HG02623 (cell line): ENCODE measurements at regions not wholly inside any gene's neighbourhood (a gene's known extent, or its start where the extent isn't known, plus 50 kb on each side); places are given as distances from the start of the nearest gene placed in this dataset.
A peak's percentile ranks its signal among the peaks of the same experiment; 100 is the strongest.
"Not testable (repeated sequence)": the region's sequence is repeated elsewhere in the genome, so short reads cannot be mapped to it uniquely, and the experiment has no call there.

ENCODE experiments used
- ATAC-seq: cut with Tn5 transposase; IDR thresholded peaks from one replicate; pipeline ENCODE4 v1.9.1; 2021; ENCODE audit warnings: moderate library complexity; ENCODE audit not compliant: unreplicated experiment

DNA sequence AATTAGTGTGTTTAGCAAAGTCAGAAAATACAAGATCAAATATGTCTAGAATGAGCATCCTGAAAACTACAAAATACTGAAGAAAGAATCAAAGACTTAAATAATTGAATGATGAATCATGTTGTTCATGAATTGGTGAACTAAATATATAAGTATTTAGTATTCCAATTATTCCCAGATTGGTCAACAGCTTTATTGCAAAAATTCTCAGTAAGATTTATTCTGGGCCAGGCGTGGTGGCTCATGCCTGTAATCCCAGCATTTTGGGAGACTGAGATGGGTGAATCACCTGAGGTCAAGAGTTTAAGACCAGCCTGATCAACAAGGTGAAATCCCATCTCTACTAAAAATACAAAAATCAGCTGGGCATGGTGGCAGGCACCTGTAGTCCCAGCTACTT, 250.0 kb upstream of the NECTIN3 start:
- ATAC-seq: no peak

- ATAC-seq: no peak
Observed at GRCh38 chr3:110822971-110823370, 248.6 kb upstream of the NECTIN3 start.

- no peak for ATAC-seq
Observed at GRCh38 chr3:110846971-110847370, 224.6 kb upstream of the NECTIN3 start.

- no peak for ATAC-seq
Observed at GRCh38 chr3:110849064-110849463, 222.6 kb upstream of the NECTIN3 start.

DNA sequence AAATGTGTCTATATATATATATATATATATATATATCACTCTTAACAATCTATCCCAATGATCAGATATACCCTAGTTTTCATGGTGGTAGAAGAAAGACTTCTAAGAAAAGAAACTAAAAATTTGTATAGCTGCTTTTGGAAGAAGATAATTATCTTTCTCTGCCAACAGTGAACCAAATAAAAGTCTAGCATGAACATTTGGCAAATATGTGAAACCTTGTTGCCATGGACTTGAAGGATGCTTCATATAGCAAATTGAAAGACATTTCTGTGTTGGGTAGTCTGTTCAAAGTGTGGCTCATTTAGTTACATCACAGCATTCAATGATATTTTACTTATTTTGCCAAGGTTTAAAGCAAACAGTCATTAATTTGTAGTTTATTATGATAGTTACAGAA, 219.9 kb upstream of the NECTIN3 start:
- ATAC-seq: no peak

DNA sequence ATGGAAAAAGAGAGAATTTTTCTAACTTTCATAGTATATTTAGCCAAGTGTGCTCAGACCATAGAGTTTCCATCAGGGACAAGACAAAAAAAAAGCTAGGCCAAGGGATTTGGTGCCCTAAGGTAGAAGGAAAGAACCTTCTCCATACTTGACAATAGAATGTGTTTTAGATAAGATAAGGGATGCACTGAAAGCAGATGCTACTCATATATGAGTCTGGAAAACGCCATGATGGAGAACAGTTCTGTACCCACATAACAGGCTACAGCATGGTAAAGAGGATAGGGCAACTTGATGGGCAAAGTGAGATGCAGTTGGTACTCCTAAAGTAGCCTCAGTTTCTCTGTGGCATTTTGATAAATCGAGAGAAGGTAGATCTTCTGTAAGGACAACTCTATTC, 216.4 kb upstream of the NECTIN3 start:
- ATAC-seq: no peak

DNA sequence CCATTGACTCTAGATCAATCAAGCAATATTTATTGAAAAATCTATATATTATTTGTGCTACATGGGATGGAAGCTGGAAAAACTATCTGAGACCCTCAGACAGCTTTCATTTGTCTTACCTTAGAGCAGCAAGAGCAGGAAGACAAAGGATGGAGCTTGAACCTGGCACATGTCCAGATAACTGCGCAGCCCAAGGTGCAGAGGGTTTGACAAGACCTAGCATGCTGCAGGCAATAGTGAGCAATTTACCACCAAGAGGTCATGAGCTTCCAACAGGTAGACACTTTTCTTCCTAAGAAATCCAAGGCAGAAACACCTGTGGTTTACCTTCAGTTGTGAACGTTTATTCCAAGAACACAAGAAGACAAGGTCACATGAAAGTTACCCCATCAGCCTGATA, 214.7 kb upstream of the NECTIN3 start:
- no peak for ATAC-seq

- no peak for ATAC-seq
Observed at GRCh38 chr3:110858549-110858948, 213.1 kb upstream of the NECTIN3 start.

GRCh38 chr3:110859336-110859735, 212.3 kb upstream of the NECTIN3 start:
- ATAC-seq: no peak

DNA sequence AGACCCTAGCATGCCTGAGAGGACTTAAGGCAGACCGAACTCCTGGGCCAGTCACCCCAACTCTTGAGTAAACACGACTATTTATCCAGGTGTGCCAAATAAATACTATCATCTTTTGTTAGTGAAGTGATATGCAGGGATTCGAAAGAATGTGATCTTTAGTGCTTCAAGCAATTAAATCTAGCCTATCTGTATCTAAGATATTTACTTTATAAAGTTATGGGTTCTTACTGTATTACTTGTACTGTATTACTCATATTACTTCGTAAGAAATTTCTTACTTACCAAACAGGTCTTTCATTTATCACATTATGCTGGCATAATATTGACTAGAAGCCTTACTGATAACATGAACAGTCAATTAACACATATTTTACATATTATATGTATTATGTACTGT, 211.6 kb upstream of the NECTIN3 start:
- ATAC-seq: no peak

- ATAC-seq: no peak
Observed at GRCh38 chr3:110865934-110866333, 205.7 kb upstream of the NECTIN3 start.

- ATAC-seq: no peak
Observed at GRCh38 chr3:110868106-110868505, 203.5 kb upstream of the NECTIN3 start.

DNA sequence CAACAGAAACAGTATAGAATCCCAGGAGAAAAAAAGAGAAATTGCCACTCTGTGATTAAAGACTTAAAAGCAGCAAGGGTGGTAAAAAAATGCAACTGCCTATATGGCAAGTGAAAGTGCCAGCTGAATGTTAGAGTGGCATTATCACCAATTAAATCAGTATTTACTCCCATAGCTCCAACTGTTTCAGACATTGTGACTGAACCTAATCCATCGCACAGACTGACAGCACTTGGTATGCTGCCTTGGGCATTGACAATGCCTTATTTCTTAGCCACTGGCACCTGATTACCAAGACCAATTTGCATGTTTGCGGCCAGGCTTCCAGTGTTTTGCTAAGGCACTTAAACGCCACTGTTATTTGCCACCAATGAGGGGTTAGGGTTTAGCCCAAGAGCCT, 201.9 kb upstream of the NECTIN3 start:
- no peak for ATAC-seq

GRCh38 chr3:110871869-110872268, 199.7 kb upstream of the NECTIN3 start:
- ATAC-seq: no peak

DNA sequence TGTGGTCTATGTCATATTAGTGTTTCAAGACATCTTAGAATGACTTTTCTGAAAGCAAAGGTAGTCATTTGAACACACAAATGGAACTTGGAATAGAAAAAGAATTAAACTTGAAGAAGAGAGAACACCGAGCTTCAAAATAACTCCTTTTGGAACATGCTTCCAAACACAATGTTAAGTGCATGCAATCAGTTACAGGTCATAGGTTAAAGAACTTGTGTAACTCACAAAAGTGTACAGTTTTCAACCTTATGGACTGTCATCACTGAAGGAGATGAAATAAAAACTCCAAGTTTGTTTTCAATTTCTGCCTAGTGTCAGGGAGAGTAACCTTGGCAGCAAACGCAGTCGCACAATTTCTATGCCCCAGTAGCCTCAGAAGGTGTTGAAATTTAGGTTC, 192.9 kb upstream of the NECTIN3 start:
- no peak for ATAC-seq

GRCh38 chr3:110881069-110881468, 190.5 kb upstream of the NECTIN3 start:
- ATAC-seq: peak; percentile 70

DNA sequence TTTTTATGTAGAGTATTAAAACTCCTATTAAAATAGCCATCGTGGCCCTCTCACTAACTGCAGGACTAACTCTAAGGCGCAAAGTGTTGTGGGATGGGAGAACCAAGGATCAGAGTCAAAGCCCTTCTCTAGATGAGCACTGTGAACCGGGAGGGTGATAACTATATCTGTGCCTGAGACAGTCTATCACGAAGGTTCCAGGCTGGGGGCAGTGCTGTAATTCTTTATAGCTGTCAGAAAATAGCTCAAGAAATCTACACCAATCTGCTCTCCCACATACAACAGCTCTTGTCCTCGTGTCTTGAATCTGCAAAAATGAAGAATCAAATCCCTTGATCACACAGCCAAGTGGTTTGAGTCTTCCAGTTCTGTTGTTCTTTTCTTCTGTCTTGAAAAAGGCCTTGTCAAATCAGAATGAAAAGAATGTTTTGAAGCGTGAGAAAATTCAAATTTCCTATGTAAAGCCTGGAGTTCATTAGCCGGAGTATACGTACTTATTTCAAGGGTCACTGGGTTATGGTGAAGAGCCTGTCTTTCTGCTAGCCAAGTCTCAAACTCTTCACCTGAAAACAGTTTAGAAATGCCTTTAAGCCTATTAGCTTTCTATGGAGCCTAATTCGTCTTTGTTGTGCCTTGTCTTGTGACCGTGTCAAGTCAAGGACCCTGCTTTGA, 185.3 kb upstream of the NECTIN3 start:
- no peak for ATAC-seq

DNA sequence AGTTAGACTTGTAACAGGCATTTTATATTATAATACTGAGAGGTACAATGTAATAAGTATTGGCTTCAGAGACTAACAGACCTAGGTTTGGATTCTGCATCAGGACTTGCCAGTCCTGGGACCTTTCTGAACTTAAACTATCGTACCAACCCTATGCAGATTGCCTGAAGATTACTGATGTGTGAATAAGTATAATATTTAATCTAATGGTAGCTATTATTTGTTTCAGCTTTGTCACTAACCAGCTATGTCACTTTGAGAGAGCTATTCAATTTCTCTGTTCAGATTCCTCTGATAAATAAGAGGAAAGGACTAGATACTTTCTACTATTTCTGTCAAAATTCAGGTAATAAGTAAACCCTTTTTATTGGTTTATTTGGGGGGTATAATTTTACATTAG, 184.4 kb upstream of the NECTIN3 start:
- ATAC-seq: no peak

DNA sequence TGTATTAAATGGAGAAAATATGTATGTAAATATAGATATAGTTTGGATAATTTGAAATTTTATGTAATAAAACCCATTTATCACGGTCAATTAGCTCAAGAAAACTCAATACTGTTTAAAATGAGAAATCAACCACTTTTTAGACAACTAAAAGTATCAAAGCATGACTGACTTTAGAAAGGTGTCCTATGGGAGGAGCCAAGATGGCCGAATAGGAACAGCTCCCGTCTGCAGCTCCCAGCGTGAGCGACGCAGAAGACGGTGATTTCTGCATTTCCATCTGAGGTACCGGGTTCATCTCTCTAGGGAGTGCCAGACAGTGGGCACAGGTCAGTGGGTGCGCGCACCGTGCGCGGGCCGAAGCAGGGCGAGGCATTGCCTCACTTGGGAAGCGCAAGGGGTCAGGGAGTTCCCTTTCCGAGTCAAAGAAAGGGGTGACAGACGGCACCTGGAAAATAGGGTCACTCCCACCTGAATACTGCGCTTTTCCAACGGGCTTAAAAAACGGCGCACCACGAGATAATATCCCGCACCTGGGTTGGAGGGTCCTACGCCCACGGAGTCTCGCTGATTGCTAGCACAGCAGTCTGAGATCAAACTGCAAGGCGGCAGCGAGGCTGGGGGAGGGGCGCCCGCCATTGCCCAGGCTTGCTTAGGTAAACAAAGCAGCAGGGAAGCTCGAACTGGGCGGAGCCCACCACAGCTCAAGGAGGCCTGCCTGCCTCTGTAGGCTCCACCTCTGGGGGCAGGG, 182.8 kb upstream of the NECTIN3 start:
- not testable (repeated sequence) for ATAC-seq

GRCh38 chr3:110889376-110889699, 182.3 kb upstream of the NECTIN3 start:
- not testable (repeated sequence) for ATAC-seq

GRCh38 chr3:110894574-110894973, 177.0 kb upstream of the NECTIN3 start:
- ATAC-seq: no peak

GRCh38 chr3:110895054-110895453, 176.6 kb upstream of the NECTIN3 start:
- ATAC-seq: no peak

- no peak for ATAC-seq
Observed at GRCh38 chr3:110897046-110897445, 174.6 kb upstream of the NECTIN3 start.
